H9 (cell line): ENCODE measurements at regions not wholly inside any gene's neighbourhood (a gene's known extent, or its start where the extent isn't known, plus 50 kb on each side); places are given as distances from the start of the nearest gene placed in this dataset.

ENCODE experiments used
- DNase-seq: peaks from one replicate; pipeline ENCODE4 v3.0.0-alpha.2; 2017
- H2AFZ ChIP-seq: one replicate; pipeline ENCODE4 v1.6.1; 2013; ENCODE audit warnings: mild to moderate bottlenecking, low read length, control low read depth, moderate library complexity
- H2AK5ac ChIP-seq: 2 replicates; pipeline ENCODE4 v1.6.1; 2013; ENCODE audit warnings: low read length, control low read depth, mixed read lengths; ENCODE audit not compliant: insufficient read length
- H2BK120ac ChIP-seq: one replicate; pipeline ENCODE4 v1.6.1; 2013; ENCODE audit warnings: low read depth, mild to moderate bottlenecking, low read length, control low read depth, inconsistent platforms; ENCODE audit not compliant: poor library complexity, severe bottlenecking
- H2BK12ac ChIP-seq: 2 replicates; pipeline ENCODE4 v1.6.1; 2013; ENCODE audit warnings: low read length, control low read depth, mixed read lengths, low read depth; ENCODE audit not compliant: insufficient read length
- H2BK15ac ChIP-seq: 2 replicates; pipeline ENCODE4 v1.6.1; 2013; ENCODE audit warnings: low read depth, low read length, control low read depth
- H2BK20ac ChIP-seq: one replicate; pipeline ENCODE4 v1.6.1; 2013; ENCODE audit warnings: low read depth, mild to moderate bottlenecking, low read length, control low read depth, inconsistent platforms; ENCODE audit not compliant: poor library complexity, severe bottlenecking
- H2BK5ac ChIP-seq: 2 replicates; pipeline ENCODE4 v1.6.1; 2013; ENCODE audit warnings: low read length, control low read depth, mixed read lengths; ENCODE audit not compliant: insufficient read length
- H3K14ac ChIP-seq: 2 replicates; pipeline ENCODE4 v1.6.1; 2013; ENCODE audit warnings: low read length, control low read depth; ENCODE audit not compliant: insufficient read depth
- H3K18ac ChIP-seq: 2 replicates; pipeline ENCODE4 v1.6.1; 2013; ENCODE audit warnings: low read depth, mild to moderate bottlenecking, mixed read lengths, low read length, control low read depth; ENCODE audit not compliant: insufficient read length
- H3K23ac ChIP-seq: 2 replicates; pipeline ENCODE4 v1.6.1; 2013; ENCODE audit warnings: low read length, control low read depth, mixed read lengths, low read depth; ENCODE audit not compliant: insufficient read length
- H3K23me2 ChIP-seq: 2 replicates; pipeline ENCODE4 v1.6.1; 2013; ENCODE audit warnings: low read depth, mild to moderate bottlenecking, mixed read lengths, low read length, control low read depth; ENCODE audit not compliant: insufficient read length, poor library complexity, severe bottlenecking
- H3K27ac ChIP-seq: 2 replicates; pipeline ENCODE4 v1.5.1; 2013; ENCODE audit warnings: low read length, control low read depth, mixed read lengths, low read depth; ENCODE audit not compliant: insufficient read length
- H3K27me3 ChIP-seq: 2 replicates; pipeline ENCODE4 v1.6.1; 2013; ENCODE audit warnings: low read length, control low read depth, inconsistent platforms; ENCODE audit not compliant: insufficient read depth
- H3K4ac ChIP-seq: 2 replicates; pipeline ENCODE4 v1.6.1; 2013; ENCODE audit warnings: low read depth, mild to moderate bottlenecking, control low read depth, inconsistent platforms, low read length, moderate library complexity
- H3K4me1 ChIP-seq: 2 replicates; pipeline ENCODE4 v1.6.1; 2013; ENCODE audit warnings: low read length, control low read depth, inconsistent platforms; ENCODE audit not compliant: insufficient read depth
- H3K4me2 ChIP-seq: 2 replicates; pipeline ENCODE4 v1.6.1; 2013; ENCODE audit warnings: low read length, control low read depth, mixed read lengths; ENCODE audit not compliant: insufficient read length, insufficient read depth
- H3K56ac ChIP-seq: 2 replicates; pipeline ENCODE4 v1.6.1; 2013; ENCODE audit warnings: low read depth, mild to moderate bottlenecking, mixed read lengths, low read length, control low read depth; ENCODE audit not compliant: insufficient read length
- H3K79me1 ChIP-seq: 2 replicates; pipeline ENCODE4 v1.6.1; 2013; ENCODE audit warnings: low read depth, mild to moderate bottlenecking, moderate library complexity, low read length, control low read depth, inconsistent platforms; ENCODE audit not compliant: insufficient read depth, poor library complexity, severe bottlenecking
- H3K79me2 ChIP-seq: 2 replicates; pipeline ENCODE4 v1.6.1; 2013; ENCODE audit warnings: low read length, control low read depth, inconsistent platforms; ENCODE audit not compliant: insufficient read depth
- H3K9ac ChIP-seq: 2 replicates; pipeline ENCODE4 v1.6.1; 2013; ENCODE audit warnings: low read length, control low read depth, mixed read lengths; ENCODE audit not compliant: insufficient read length; ENCODE audit errors: extremely low read depth
- H3K9me3 ChIP-seq: one replicate; pipeline ENCODE4 v1.6.1; 2013; ENCODE audit warnings: low read depth, low read length, inconsistent platforms; ENCODE audit not compliant: control insufficient read depth
- H3T11ph ChIP-seq: one replicate; pipeline ENCODE4 v1.6.1; 2013; ENCODE audit warnings: mild to moderate bottlenecking, low read length, control low read depth, inconsistent platforms
- H4K20me1 ChIP-seq: one replicate; pipeline ENCODE4 v1.6.1; 2013; ENCODE audit not compliant: control insufficient read depth, insufficient read length, insufficient read depth
- H4K5ac ChIP-seq: 2 replicates; pipeline ENCODE4 v1.6.1; 2013; ENCODE audit warnings: low read depth, mild to moderate bottlenecking, mixed read lengths, low read length, control low read depth; ENCODE audit not compliant: insufficient read length
- H4K8ac ChIP-seq: replicated peaks from 2 replicates; pipeline ENCODE4 v1.6.1; 2013; ENCODE audit warnings: low read length, control low read depth, mixed read lengths, low read depth; ENCODE audit not compliant: insufficient read length
- H4K91ac ChIP-seq: 2 replicates; pipeline ENCODE4 v1.6.1; 2013; ENCODE audit warnings: low read depth, mild to moderate bottlenecking, moderate library complexity, mixed read lengths, low read length, control low read depth; ENCODE audit not compliant: insufficient read length
- H3K27ac Mint-ChIP-seq, 3 experiments: 2 replicates in 2 of 3; 3 replicates in 1 of 3; pipeline ENCODE4 v1.8.0; 2020 to 2021; ENCODE audit warnings: mixed read lengths in 3 of 3, mild to moderate bottlenecking in 1 of 3, moderate library complexity in 1 of 3
- H3K27me3 Mint-ChIP-seq: 2 replicates; pipeline ENCODE4 v1.8.0; 2021; ENCODE audit warnings: low read depth, mild to moderate bottlenecking, moderate library complexity, mixed read lengths
- H3K36me3 Mint-ChIP-seq, 3 experiments: 2 replicates in 2 of 3; 3 replicates in 1 of 3; pipeline ENCODE4 v1.8.0; 2020 to 2021; ENCODE audit warnings: low read depth in 3 of 3, mixed read lengths in 3 of 3; ENCODE audit not compliant: insufficient read depth in 1 of 3
- H3K4me1 Mint-ChIP-seq, 2 experiments: 2 replicates each; pipeline ENCODE4 v1.8.0; 2020; ENCODE audit warnings: mixed read lengths in 2 of 2
- H3K4me3 Mint-ChIP-seq, 2 experiments: 2 replicates in 1 of 2; 3 replicates in 1 of 2; pipeline ENCODE4 v1.8.0; 2020 to 2021; ENCODE audit warnings: mild to moderate bottlenecking in 2 of 2, mixed read lengths in 2 of 2, moderate library complexity in 1 of 2
- H3K9me3 Mint-ChIP-seq, 2 experiments: 2 replicates in 1 of 2; 3 replicates in 1 of 2; pipeline ENCODE4 v1.8.0; 2020; ENCODE audit warnings: mild to moderate bottlenecking in 2 of 2, mixed read lengths in 2 of 2, moderate library complexity in 1 of 2
- CTCF ChIP-seq: fragments of 200-600 bp; sonication (generic); conservative IDR thresholded peaks from 3 replicates; pipeline ENCODE4 v1.8.0; 2021; ENCODE audit warnings: antibody characterized with exemption, mild to moderate bottlenecking

- no peaks in the 10 kb centered on the region for H3K27me3 Mint-ChIP-seq
- no peak overlapping the region for H2BK120ac ChIP-seq
- H3K14ac ChIP-seq = no peak overlapping the region
- no peak overlapping the region for H2BK20ac ChIP-seq
- H3K9me3 Mint-ChIP-seq = peaks cover 0 to 2% of the 10 kb centered on the region in 2 experiments; a peak in 1 of 5 replicates
- no peaks in the 10 kb centered on the region for H4K20me1 ChIP-seq
- TF ChIP-seq CTCF = no peak
- H4K91ac ChIP-seq = no peak overlapping the region
- no peak overlapping the region for H4K5ac ChIP-seq
- H3K79me1 ChIP-seq = no peaks in the 10 kb centered on the region
- no peak overlapping the region for H2AK5ac ChIP-seq
- H3K56ac ChIP-seq = no peak overlapping the region
- no peak overlapping the region for H2BK12ac ChIP-seq
- H3K79me2 ChIP-seq = no peaks in the 10 kb centered on the region
- H3K4me1 ChIP-seq = no peaks in the 10 kb centered on the region
- H2BK15ac ChIP-seq = no peak overlapping the region
- no peaks in the 10 kb centered on the region for H3K23me2 ChIP-seq
- no peaks in the 10 kb centered on the region for H3K36me3 Mint-ChIP-seq
- H3K9ac ChIP-seq = no peak overlapping the region
- H3K27ac ChIP-seq = no peak overlapping the region
- H2BK5ac ChIP-seq = no peak overlapping the region
- H4K8ac ChIP-seq = no peak overlapping the region
- no peak overlapping the region for H3K18ac ChIP-seq
- H2AFZ ChIP-seq = no peak overlapping the region
- H3K4me1 Mint-ChIP-seq = peaks cover 3% of the 10 kb centered on the region in 2 experiments; a peak in 3 of 4 replicates
- no peaks in the 10 kb centered on the region for H3K27me3 ChIP-seq
- no peak overlapping the region for H3K27ac Mint-ChIP-seq
- H3T11ph ChIP-seq = no peak overlapping the region
- H3K9me3 ChIP-seq = no peaks in the 10 kb centered on the region
- no peak overlapping the region for H3K4me3 Mint-ChIP-seq
- DNase-seq = no peak
- H3K4ac ChIP-seq = no peak overlapping the region
- no peak overlapping the region for H3K23ac ChIP-seq
- H3K4me2 ChIP-seq = no peak overlapping the region
Observed at GRCh38 chr17:70934835-70935234, 765.5 kb downstream of the KCNJ2 start.
